ENCODE measurements at regions not wholly inside any gene's neighbourhood (a gene's known extent, or its start where the extent isn't known, plus 50 kb on each side); places are given as distances from the start of the nearest gene placed in this dataset.

GRCh38 chr2:9712263-9712662 lies 81.5 kb upstream of the YWHAQ start:
- TF ChIP-seq CTCF (IDR thresholded peaks at IDR 0.05; ENCODE audit: extremely low read depth, insufficient read depth, missing control alignments): no peak
- in situ Hi-C loops (cut with MboI; ENCODE audit: low pct_unique_long_range_greater_than_20kb, low sequenced_read_pairs, unreplicated experiment): no loop called here
- DNase-seq (ENCODE audit: low spot score): no peak

GRCh38 chr2:9714630-9715214 lies 83.9 kb upstream of the YWHAQ start:
- DNase-seq (ENCODE audit: low spot score): no peak
- TF ChIP-seq CTCF (IDR thresholded peaks at IDR 0.05; ENCODE audit: extremely low read depth, insufficient read depth, missing control alignments): no peak
- in situ Hi-C loops (cut with MboI; ENCODE audit: low pct_unique_long_range_greater_than_20kb, low sequenced_read_pairs, unreplicated experiment): no loop called here

- in situ Hi-C loops (cut with MboI; ENCODE audit: low pct_unique_long_range_greater_than_20kb, low sequenced_read_pairs, unreplicated experiment): no loop called here
- no peak for DNase-seq (ENCODE audit: low spot score)
Measured at GRCh38 chr2:9715238-9715637, 84.4 kb upstream of the YWHAQ start.

GRCh38 chr2:9717886-9718451 lies 87.2 kb upstream of the YWHAQ start:
- TF ChIP-seq CTCF (IDR thresholded peaks at IDR 0.05; ENCODE audit: extremely low read depth, insufficient read depth, missing control alignments): no peak
- no peak for DNase-seq (ENCODE audit: low spot score)
- in situ Hi-C loops (cut with MboI; ENCODE audit: low pct_unique_long_range_greater_than_20kb, low sequenced_read_pairs, unreplicated experiment): no loop called here

More at GRCh38 chr2:9715238-9715637, 84.4 kb upstream of the YWHAQ start:
- no peak for TF ChIP-seq CTCF (IDR thresholded peaks at IDR 0.05; ENCODE audit: extremely low read depth, insufficient read depth, missing control alignments)

GRCh38 chr2:9720352-9721093 lies 89.7 kb upstream of the YWHAQ start:
- DNase-seq (ENCODE audit: low spot score): no peak
- in situ Hi-C loops (cut with MboI; ENCODE audit: low pct_unique_long_range_greater_than_20kb, low sequenced_read_pairs, unreplicated experiment): no loop called here
- no peak for TF ChIP-seq CTCF (IDR thresholded peaks at IDR 0.05; ENCODE audit: extremely low read depth, insufficient read depth, missing control alignments)

- DNase-seq (ENCODE audit: low spot score): no peak
- no peak for TF ChIP-seq CTCF (IDR thresholded peaks at IDR 0.05; ENCODE audit: extremely low read depth, insufficient read depth, missing control alignments)
- in situ Hi-C loops (cut with MboI; ENCODE audit: low pct_unique_long_range_greater_than_20kb, low sequenced_read_pairs, unreplicated experiment): no loop called here
Measured at GRCh38 chr2:9721344-9721743, 90.5 kb upstream of the YWHAQ start.
